ENCODE measurements at regions not wholly inside any gene's neighbourhood (a gene's known extent, or its start where the extent isn't known, plus 50 kb on each side); places are given as distances from the start of the nearest gene placed in this dataset.

DNA sequence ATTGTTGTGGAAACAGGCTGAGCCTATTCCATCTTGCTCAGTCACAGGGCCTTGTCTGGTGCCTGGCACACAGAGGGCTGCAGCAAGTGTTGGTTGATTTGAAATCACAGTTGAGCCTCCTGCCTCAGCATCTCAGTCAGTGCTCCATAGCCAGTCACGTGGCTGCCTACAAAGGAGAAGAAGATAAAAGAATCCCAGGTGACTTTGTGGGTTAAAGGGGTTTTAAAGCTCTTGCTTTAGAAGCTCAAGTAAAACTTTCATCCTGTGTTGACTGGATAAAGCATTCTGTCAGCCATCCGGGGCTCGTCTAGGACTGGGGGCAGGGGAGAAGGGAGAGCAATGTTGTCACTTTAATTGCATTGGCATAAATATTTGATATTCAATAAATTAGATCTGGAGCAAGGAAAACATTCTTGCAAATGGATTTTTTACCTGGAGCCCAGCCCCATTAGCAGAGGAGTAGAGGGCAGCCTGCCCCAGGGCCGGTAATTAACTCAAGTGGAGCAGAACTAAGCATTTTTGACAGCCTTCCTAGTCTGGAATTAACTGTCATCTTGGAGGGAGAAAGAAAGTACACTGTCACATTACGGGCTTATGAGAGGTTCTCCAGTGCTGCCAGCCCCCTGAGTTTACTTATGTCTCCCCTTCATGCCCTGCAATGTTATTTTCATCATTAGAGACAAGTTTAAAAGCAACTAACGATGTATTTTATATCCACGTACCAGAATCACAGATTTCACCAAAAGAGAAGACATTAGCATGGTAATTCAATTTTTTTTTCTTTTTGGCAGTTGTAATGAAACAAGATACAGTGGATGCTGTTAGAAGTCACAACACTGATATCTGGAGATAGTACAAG, 71.7 kb upstream of the GTSF1L start:
- TF ChIP-seq, protein P1, sequence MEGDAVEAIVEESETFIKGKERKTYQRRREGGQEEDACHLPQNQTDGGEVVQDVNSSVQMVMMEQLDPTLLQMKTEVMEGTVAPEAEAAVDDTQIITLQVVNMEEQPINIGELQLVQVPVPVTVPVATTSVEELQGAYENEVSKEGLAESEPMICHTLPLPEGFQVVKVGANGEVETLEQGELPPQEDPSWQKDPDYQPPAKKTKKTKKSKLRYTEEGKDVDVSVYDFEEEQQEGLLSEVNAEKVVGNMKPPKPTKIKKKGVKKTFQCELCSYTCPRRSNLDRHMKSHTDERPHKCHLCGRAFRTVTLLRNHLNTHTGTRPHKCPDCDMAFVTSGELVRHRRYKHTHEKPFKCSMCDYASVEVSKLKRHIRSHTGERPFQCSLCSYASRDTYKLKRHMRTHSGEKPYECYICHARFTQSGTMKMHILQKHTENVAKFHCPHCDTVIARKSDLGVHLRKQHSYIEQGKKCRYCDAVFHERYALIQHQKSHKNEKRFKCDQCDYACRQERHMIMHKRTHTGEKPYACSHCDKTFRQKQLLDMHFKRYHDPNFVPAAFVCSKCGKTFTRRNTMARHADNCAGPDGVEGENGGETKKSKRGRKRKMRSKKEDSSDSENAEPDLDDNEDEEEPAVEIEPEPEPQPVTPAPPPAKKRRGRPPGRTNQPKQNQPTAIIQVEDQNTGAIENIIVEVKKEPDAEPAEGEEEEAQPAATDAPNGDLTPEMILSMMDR (conservative IDR thresholded peaks at IDR 0.05) = no peak
- no peak for TF ChIP-seq ZFX (IDR thresholded peaks at IDR 0.05)

All from C4-2B (cell line).